ENCODE measurements at regions not wholly inside any gene's neighbourhood (a gene's known extent, or its start where the extent isn't known, plus 50 kb on each side); places are given as distances from the start of the nearest gene placed in this dataset.

- TF ChIP-seq POLR2A (IDR thresholded peaks at IDR 0.05) (no peak), CTCF (IDR thresholded peaks at IDR 0.05) (no peak), EP300 (IDR thresholded peaks at IDR 0.05; ENCODE audit: low read depth) (no peak), POLR2AphosphoS5 (IDR thresholded peaks at IDR 0.05) (no peak)
These were observed 267.7 kb upstream of the PROX1 start for GRCh38 chr1:213720032-213720431.
